ENCODE measurements at regions not wholly inside any gene's neighbourhood (a gene's known extent, or its start where the extent isn't known, plus 50 kb on each side); places are given as distances from the start of the nearest gene placed in this dataset.

DNA sequence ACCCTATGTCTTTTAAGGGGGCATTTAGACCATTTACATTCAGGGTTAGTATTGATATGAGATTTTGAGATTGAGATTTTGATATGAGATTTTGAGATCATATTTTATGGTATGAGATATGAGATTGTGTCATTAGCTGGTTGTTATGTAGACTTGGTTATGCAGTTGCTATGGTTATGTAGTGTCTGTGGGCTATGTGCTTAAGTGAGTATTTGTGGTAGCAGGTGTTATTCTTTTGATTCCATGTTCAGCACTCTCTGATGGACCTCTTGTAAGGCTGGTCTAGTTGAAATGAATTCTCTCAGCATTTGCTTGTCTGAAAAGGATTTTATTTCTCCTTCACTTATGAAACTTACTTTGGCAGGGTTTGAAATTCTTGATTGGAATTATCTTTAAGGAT, 225.4 kb downstream of the SATB1 start:
- no peak for TF ChIP-seq EZH2phosphoT487 (IDR thresholded peaks at IDR 0.05; ENCODE audit: borderline replicate concordance, low read depth, low read length)
- TF ChIP-seq, protein P1, sequence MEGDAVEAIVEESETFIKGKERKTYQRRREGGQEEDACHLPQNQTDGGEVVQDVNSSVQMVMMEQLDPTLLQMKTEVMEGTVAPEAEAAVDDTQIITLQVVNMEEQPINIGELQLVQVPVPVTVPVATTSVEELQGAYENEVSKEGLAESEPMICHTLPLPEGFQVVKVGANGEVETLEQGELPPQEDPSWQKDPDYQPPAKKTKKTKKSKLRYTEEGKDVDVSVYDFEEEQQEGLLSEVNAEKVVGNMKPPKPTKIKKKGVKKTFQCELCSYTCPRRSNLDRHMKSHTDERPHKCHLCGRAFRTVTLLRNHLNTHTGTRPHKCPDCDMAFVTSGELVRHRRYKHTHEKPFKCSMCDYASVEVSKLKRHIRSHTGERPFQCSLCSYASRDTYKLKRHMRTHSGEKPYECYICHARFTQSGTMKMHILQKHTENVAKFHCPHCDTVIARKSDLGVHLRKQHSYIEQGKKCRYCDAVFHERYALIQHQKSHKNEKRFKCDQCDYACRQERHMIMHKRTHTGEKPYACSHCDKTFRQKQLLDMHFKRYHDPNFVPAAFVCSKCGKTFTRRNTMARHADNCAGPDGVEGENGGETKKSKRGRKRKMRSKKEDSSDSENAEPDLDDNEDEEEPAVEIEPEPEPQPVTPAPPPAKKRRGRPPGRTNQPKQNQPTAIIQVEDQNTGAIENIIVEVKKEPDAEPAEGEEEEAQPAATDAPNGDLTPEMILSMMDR (conservative IDR thresholded peaks at IDR 0.05; ENCODE audit: low read length), result no peak
